Osteocyte (in vitro differentiated cells): ENCODE measurements at regions not wholly inside any gene's neighbourhood (a gene's known extent, or its start where the extent isn't known, plus 50 kb on each side); places are given as distances from the start of the nearest gene placed in this dataset.

Experiments used
- DNase-seq: peaks from one replicate; pipeline ENCODE4 v3.0.0; 2021; ENCODE audit warnings: mixed read lengths; ENCODE audit not compliant: unreplicated experiment; ENCODE audit errors: extremely low spot score
- H3K27ac Mint-ChIP-seq: one replicate; pipeline ENCODE4 v1.8.0; 2021; ENCODE audit warnings: mild to moderate bottlenecking, mixed read lengths; ENCODE audit not compliant: unreplicated experiment
- H3K27me3 Mint-ChIP-seq: one replicate; pipeline ENCODE4 v1.8.0; 2021; ENCODE audit warnings: mixed read lengths; ENCODE audit not compliant: unreplicated experiment
- H3K36me3 Mint-ChIP-seq: one replicate; pipeline ENCODE4 v1.8.0; 2021; ENCODE audit warnings: mixed read lengths; ENCODE audit not compliant: unreplicated experiment
- H3K4me1 Mint-ChIP-seq: one replicate; pipeline ENCODE4 v1.8.0; 2021; ENCODE audit warnings: mixed read lengths; ENCODE audit not compliant: unreplicated experiment
- H3K4me3 Mint-ChIP-seq: one replicate; pipeline ENCODE4 v1.8.0; 2021; ENCODE audit warnings: mild to moderate bottlenecking, moderate library complexity, mixed read lengths; ENCODE audit not compliant: unreplicated experiment
- H3K9me3 Mint-ChIP-seq: one replicate; pipeline ENCODE4 v1.8.0; 2021; ENCODE audit warnings: mixed read lengths; ENCODE audit not compliant: unreplicated experiment
- TF ChIP-seq, protein P1 (sequence below): fragments of 200-600 bp; sonication (generic); IDR thresholded peaks from 2 replicates; pipeline ENCODE4 v1.5.0; 2021; ENCODE audit warnings: antibody characterized with exemption, mild to moderate bottlenecking, moderate library complexity

DNA sequence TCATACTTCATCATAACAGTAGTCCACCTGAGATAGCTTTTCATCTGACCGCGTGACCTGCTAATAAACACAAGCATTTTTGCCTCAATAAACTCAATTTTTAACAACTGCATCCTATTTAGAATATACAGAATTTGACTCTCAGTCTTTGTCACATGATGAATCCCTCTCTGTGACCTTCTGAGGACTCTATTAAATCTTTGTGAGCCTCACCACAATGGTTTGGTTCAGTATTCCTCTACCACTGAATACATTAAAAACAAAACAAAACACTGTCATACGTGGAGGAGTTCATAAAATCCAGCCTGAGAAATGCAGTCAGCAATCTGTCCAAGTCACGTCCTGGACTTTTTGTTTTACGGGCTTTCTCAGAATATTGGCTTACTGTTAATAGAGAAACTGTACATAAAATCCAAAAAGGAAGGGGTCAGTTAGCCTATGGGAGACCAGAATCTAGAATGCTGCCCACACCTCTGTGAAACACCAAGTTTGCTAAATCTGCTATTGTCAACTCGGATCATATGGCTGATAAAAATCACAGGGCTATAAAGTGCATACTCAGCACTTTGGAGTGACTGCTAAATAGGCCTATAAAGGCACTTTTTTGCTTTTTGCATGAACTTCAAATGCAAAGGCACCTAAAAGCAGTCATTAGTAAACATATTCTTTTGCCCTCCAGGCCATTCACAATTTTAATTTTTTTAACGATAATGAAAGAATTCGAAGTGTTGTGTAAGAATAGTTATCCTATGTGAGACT is 190.3 kb upstream of the HDDC2 start:
- Mint-ChIP-seq H3K4me1 (peaks cover 32% of the 10 kb centered on the region), H3K27ac (no peak overlapping the region), H3K4me3 (no peak overlapping the region), H3K27me3 (no peaks in the 10 kb centered on the region), H3K9me3 (no peaks in the 10 kb centered on the region), H3K36me3 (no peaks in the 10 kb centered on the region)
- no peak for DNase-seq
- TF ChIP-seq, protein P1, sequence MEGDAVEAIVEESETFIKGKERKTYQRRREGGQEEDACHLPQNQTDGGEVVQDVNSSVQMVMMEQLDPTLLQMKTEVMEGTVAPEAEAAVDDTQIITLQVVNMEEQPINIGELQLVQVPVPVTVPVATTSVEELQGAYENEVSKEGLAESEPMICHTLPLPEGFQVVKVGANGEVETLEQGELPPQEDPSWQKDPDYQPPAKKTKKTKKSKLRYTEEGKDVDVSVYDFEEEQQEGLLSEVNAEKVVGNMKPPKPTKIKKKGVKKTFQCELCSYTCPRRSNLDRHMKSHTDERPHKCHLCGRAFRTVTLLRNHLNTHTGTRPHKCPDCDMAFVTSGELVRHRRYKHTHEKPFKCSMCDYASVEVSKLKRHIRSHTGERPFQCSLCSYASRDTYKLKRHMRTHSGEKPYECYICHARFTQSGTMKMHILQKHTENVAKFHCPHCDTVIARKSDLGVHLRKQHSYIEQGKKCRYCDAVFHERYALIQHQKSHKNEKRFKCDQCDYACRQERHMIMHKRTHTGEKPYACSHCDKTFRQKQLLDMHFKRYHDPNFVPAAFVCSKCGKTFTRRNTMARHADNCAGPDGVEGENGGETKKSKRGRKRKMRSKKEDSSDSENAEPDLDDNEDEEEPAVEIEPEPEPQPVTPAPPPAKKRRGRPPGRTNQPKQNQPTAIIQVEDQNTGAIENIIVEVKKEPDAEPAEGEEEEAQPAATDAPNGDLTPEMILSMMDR = no peak

DNA sequence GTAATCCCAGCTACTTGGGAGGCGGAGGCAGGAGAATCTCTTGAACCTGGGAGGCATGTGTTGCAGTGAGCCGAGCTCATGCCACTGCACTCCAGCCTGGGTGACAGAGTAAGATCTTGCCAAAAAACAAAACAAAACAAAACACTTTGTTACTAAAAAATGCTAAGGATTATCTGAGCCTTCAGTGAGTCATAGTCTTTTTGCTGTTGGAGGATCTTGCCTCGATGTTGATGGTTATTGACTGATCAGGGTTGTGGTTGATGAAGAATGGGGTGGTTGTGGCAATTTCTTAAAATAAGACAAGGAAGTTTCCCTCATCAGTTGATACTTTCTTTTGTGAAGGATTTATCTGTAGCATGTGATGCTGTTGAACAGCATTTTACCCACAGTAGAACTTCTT is 196.8 kb upstream of the HDDC2 start:
- H3K27me3 Mint-ChIP-seq = no peaks in the 10 kb centered on the region
- TF ChIP-seq, protein P1 = no peak
- no peak overlapping the region for H3K4me3 Mint-ChIP-seq
- H3K4me1 Mint-ChIP-seq = peaks cover 9% of the 10 kb centered on the region
- H3K27ac Mint-ChIP-seq = no peak overlapping the region
- no peaks in the 10 kb centered on the region for H3K9me3 Mint-ChIP-seq
- no peaks in the 10 kb centered on the region for H3K36me3 Mint-ChIP-seq
- no peak for DNase-seq

DNA sequence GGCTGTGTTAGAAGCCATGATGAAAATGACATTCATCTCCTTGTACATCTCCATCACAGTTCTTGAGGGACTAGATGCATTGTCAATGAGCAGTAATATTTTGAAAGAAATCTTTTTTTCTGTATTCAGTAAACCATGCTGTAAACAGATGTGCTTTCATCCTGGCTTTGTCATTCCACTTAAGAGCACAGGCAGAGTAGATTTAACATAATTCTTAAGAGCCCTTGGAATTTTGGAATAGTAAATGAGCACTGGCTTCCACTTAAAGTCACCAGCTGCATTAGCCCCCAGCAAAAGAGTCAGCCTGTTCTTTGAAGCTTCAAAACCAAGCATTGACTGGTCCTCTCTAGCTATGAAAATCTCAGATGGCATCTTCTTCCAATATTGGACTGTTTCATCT is 197.8 kb upstream of the HDDC2 start:
- no peak for DNase-seq
- Mint-ChIP-seq H3K27ac (no peak overlapping the region), H3K27me3 (no peaks in the 10 kb centered on the region), H3K36me3 (no peaks in the 10 kb centered on the region), H3K4me1 (peaks cover 9% of the 10 kb centered on the region), H3K4me3 (no peak overlapping the region), H3K9me3 (no peaks in the 10 kb centered on the region)
- TF ChIP-seq, protein P1 = no peak

DNA sequence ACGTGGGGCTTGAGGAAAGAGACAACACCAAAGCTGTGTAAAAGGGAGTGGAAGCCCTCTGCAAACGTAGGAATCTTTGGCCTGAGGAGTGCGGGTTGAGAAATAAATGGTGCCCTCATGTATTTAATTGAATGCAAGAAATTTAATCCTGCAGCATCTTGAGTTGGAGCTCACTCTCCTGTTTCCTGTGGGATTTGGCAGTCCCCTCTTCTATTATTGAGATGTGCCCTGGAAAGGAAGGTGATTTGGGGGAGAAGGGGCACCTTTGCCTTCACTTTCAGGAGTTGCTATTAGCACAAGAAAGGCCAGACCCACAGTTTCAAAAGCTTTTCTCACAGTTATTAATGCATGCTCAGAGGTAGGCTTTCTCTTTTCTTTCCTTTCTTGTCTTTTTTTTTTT is 201.4 kb upstream of the HDDC2 start:
- H3K36me3 Mint-ChIP-seq = no peaks in the 10 kb centered on the region

DNA sequence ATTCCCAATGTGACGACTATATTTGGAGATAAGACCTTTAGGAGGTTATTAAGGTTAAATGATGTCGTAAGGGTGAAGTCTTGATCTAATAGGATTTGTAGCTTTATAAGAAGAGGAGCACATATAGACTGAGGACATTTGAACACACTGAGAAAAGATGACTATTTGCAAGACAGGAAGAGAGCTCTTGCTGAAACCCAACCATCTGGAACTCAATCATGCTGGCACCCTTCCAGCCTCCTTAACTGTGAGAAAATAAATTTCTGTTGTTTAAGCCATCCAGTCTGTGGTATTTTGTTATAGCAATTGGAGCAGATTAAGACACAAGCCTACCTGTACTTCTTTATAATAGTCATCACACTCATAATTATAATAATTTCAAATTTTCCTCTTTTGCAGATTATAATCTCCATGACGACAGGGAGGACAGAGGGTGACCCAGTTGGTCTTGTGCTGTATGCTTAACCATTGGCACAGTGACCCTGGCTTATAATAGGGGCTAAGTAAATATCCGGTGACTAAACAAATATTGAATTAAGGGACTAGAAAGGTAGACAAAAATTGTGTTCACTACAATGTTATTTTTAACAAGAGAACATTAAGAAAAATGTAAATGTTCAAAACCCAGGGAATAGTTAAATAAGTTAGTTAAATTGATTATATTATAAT is 206.4 kb upstream of the HDDC2 start:
- Mint-ChIP-seq H3K4me3 (no peak overlapping the region), H3K27me3 (no peaks in the 10 kb centered on the region), H3K9me3 (peaks cover 3% of the 10 kb centered on the region), H3K36me3 (no peaks in the 10 kb centered on the region), H3K4me1 (peaks cover 27% of the 10 kb centered on the region), H3K27ac (no peak overlapping the region)
- no peak for DNase-seq
- TF ChIP-seq, protein P1 = no peak

More for the DNA sequence above, 201.4 kb upstream of the HDDC2 start:
- H3K27me3 Mint-ChIP-seq = no peaks in the 10 kb centered on the region
- TF ChIP-seq, protein P1 = no peak
- no peak overlapping the region for H3K27ac Mint-ChIP-seq
- H3K4me3 Mint-ChIP-seq = no peak overlapping the region
- H3K9me3 Mint-ChIP-seq = no peaks in the 10 kb centered on the region
- DNase-seq = no peak
- H3K4me1 Mint-ChIP-seq = peaks cover 16% of the 10 kb centered on the region
